ENCODE measurements at regions not wholly inside any gene's neighbourhood (a gene's known extent, or its start where the extent isn't known, plus 50 kb on each side); places are given as distances from the start of the nearest gene placed in this dataset.

DNA sequence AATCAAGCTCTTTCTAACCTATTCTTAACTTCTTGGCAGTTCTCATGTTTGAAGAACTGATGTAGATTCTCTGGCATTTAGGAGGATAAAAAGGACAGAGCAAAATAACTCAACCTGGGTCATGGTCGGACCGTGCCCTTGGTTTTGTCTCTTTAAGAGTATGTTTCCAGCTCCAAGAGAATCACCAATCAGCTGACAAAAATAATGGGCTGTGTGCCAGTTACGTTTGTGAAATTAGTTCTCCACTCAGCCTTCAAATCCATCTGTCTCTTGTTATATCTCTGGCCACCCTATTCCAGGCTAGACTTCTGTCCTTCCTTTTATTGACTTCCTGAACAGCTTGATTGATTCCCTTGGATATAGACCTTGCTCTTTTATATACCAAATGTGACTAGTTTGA is 225.7 kb downstream of the EPHA4 start:
- TF ChIP-seq EZH2 (IDR thresholded peaks at IDR 0.05; ENCODE audit: insufficient read depth, poor library complexity, severe bottlenecking) (no peak), EZH2phosphoT487 (IDR thresholded peaks at IDR 0.05; ENCODE audit: insufficient read depth, low read depth) (no peak)
- 56 to 61% methylated on average over 3 of the region's 3 CpGs for WGBS, 2 experiments (ENCODE audit: low coverage in 1 of 2, low lambda C conversion rate in 2 of 2, missing lambda C conversion rate in 2 of 2)
- in situ Hi-C loops (cut with MboI) = no loop called here

DNA sequence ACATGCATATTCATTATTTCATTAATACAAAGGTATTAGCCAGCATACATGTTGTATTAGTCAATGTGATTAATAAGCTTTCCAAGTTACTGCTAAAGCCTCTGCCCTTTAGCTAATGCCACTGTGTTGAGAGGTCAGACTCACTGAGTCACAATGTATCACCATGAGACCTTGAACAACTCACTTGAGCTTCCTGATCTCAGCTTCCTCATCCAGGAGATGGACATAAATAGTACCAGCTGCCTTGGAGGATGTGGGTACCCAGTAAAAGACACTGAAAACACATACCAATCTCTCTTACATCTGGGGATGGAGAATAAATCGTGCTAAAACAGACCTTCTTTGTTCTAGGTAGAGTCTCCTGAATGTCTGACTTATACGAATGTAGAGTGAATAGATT is 224.6 kb downstream of the EPHA4 start:
- H3K27ac ChIP-seq = peak overlapping the region; percentile 7; the same call in 1 of the 2 replicates
- H3K79me2 ChIP-seq (ENCODE audit: insufficient read depth) = no peaks in the 10 kb centered on the region
- peaks cover 21% of the 10 kb centered on the region for H3F3A ChIP-seq (ENCODE audit: insufficient read depth)
- no peaks in the 10 kb centered on the region for H3K36me3 ChIP-seq (ENCODE audit: low read depth)
- no peak overlapping the region for H3K9ac ChIP-seq
- TF ChIP-seq EZH2phosphoT487 (IDR thresholded peaks at IDR 0.05; ENCODE audit: insufficient read depth, low read depth) (no peak), EZH2 (IDR thresholded peaks at IDR 0.05; ENCODE audit: insufficient read depth, poor library complexity, severe bottlenecking) (no peak)
- DNase-seq = peak; percentile 77
- H3K27me3 ChIP-seq (replicated peaks; ENCODE audit: insufficient read depth) = no peaks in the 10 kb centered on the region
- H3K4me2 ChIP-seq (ENCODE audit: unreplicated experiment) = peak overlapping the region; percentile 43
- 37 to 45% methylated on average over 2 of the region's 2 CpGs for WGBS, 2 experiments (ENCODE audit: low coverage in 1 of 2, low lambda C conversion rate in 2 of 2, missing lambda C conversion rate in 2 of 2)
- H3K4me3 ChIP-seq = no peak overlapping the region
- H3K4me1 ChIP-seq (ENCODE audit: insufficient read depth) = peaks cover 37% of the 10 kb centered on the region
- no peaks in the 10 kb centered on the region for H3K9me3 ChIP-seq (ENCODE audit: low read depth)
- H3K9me2 ChIP-seq (ENCODE audit: insufficient read depth) = no peaks in the 10 kb centered on the region
- H4K20me1 ChIP-seq (ENCODE audit: insufficient read depth) = no peaks in the 10 kb centered on the region
- H2AFZ ChIP-seq = no peak overlapping the region
- in situ Hi-C loops (cut with MboI) = no loop called here

More for the DNA sequence above, 225.7 kb downstream of the EPHA4 start:
- H3F3A ChIP-seq (ENCODE audit: insufficient read depth) = peaks cover 21% of the 10 kb centered on the region
- no peak overlapping the region for H3K27ac ChIP-seq
- peak; percentile 20 for DNase-seq
- H3K4me3 ChIP-seq = no peak overlapping the region
- no peaks in the 10 kb centered on the region for H3K9me3 ChIP-seq (ENCODE audit: low read depth)
- H3K4me1 ChIP-seq (ENCODE audit: insufficient read depth) = peaks cover 37% of the 10 kb centered on the region
- no peaks in the 10 kb centered on the region for H3K27me3 ChIP-seq (replicated peaks; ENCODE audit: insufficient read depth)
- H3K79me2 ChIP-seq (ENCODE audit: insufficient read depth) = no peaks in the 10 kb centered on the region
- H3K9me2 ChIP-seq (ENCODE audit: insufficient read depth) = no peaks in the 10 kb centered on the region
- H2AFZ ChIP-seq = peak overlapping the region; percentile 27; the same call in 1 of the 2 replicates
- H3K36me3 ChIP-seq (ENCODE audit: low read depth) = no peaks in the 10 kb centered on the region
- H3K9ac ChIP-seq = no peak overlapping the region
- H3K4me2 ChIP-seq (ENCODE audit: unreplicated experiment) = no peak overlapping the region
- no peaks in the 10 kb centered on the region for H4K20me1 ChIP-seq (ENCODE audit: insufficient read depth)

GRCh38 chr2:221350616-221351015 is 221.5 kb downstream of the EPHA4 start:
- no peak overlapping the region for H3K27ac ChIP-seq
- H3K9me2 ChIP-seq (ENCODE audit: insufficient read depth) = no peaks in the 10 kb centered on the region
- H3K79me2 ChIP-seq (ENCODE audit: insufficient read depth) = no peaks in the 10 kb centered on the region
- H2AFZ ChIP-seq = no peak overlapping the region
- 77 to 89% methylated on average over 1 of the region's 1 CpG for WGBS, 2 experiments (ENCODE audit: low coverage in 1 of 2, low lambda C conversion rate in 2 of 2, missing lambda C conversion rate in 2 of 2)
- no peak overlapping the region for H3K9ac ChIP-seq
- TF ChIP-seq EZH2phosphoT487 (IDR thresholded peaks at IDR 0.05; ENCODE audit: insufficient read depth, low read depth) (no peak), EZH2 (IDR thresholded peaks at IDR 0.05; ENCODE audit: insufficient read depth, poor library complexity, severe bottlenecking) (no peak)
- H3K4me3 ChIP-seq = no peak overlapping the region
- DNase-seq = peak; percentile 30
- H3K9me3 ChIP-seq (ENCODE audit: low read depth) = no peaks in the 10 kb centered on the region
- H3F3A ChIP-seq (ENCODE audit: insufficient read depth) = peaks cover 21% of the 10 kb centered on the region
- H3K4me1 ChIP-seq (ENCODE audit: insufficient read depth) = peaks cover 37% of the 10 kb centered on the region
- H3K27me3 ChIP-seq (replicated peaks; ENCODE audit: insufficient read depth) = no peaks in the 10 kb centered on the region
- H3K36me3 ChIP-seq (ENCODE audit: low read depth) = no peaks in the 10 kb centered on the region
- no peak overlapping the region for H3K4me2 ChIP-seq (ENCODE audit: unreplicated experiment)
- in situ Hi-C loops (cut with MboI) = no loop called here
- H4K20me1 ChIP-seq (ENCODE audit: insufficient read depth) = no peaks in the 10 kb centered on the region

DNA sequence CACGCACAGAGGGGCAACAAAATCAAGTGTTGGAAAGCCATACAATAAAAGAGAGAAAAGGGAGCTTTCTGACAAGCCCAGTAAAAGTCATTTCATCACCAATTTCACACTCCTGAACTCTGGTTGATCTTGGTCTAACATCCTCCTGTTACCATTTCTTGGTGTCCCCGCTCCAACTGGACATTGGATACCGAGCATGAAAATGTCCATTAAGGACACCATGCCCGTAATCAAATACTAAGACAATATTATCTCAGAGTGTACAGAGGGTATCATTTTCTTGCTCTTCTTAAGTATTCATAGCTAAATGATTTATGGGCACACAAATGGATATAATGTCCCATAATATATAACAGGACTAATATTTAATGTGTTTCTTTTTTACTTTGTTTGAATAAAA is 218.9 kb downstream of the EPHA4 start:
- peaks cover 14% of the 10 kb centered on the region; the same call in 1 of the 2 replicates for H3K4me1 ChIP-seq (ENCODE audit: insufficient read depth)
- H3K79me2 ChIP-seq (ENCODE audit: insufficient read depth) = no peaks in the 10 kb centered on the region
- DNase-seq = no peak
- no peak overlapping the region for H3K9ac ChIP-seq
- no peak overlapping the region for H3K4me3 ChIP-seq
- no peaks in the 10 kb centered on the region for H3K9me2 ChIP-seq (ENCODE audit: insufficient read depth)
- no peak for TF ChIP-seq EZH2phosphoT487 (IDR thresholded peaks at IDR 0.05; ENCODE audit: insufficient read depth, low read depth)
- no peak for TF ChIP-seq EZH2 (IDR thresholded peaks at IDR 0.05; ENCODE audit: insufficient read depth, poor library complexity, severe bottlenecking)
- no peak overlapping the region for H3K4me2 ChIP-seq (ENCODE audit: unreplicated experiment)
- no peaks in the 10 kb centered on the region for H3K9me3 ChIP-seq (ENCODE audit: low read depth)
- H3K36me3 ChIP-seq (ENCODE audit: low read depth) = no peaks in the 10 kb centered on the region
- H3F3A ChIP-seq (ENCODE audit: insufficient read depth) = no peaks in the 10 kb centered on the region
- no peaks in the 10 kb centered on the region for H3K27me3 ChIP-seq (replicated peaks; ENCODE audit: insufficient read depth)
- 85 to 88% methylated on average over 4 of the region's 4 CpGs for WGBS, 2 experiments (ENCODE audit: low coverage in 1 of 2, low lambda C conversion rate in 2 of 2, missing lambda C conversion rate in 2 of 2)
- no peak overlapping the region for H2AFZ ChIP-seq
- H4K20me1 ChIP-seq (ENCODE audit: insufficient read depth) = no peaks in the 10 kb centered on the region
- in situ Hi-C loops (cut with MboI) = no loop called here
- H3K27ac ChIP-seq = no peak overlapping the region

DNA sequence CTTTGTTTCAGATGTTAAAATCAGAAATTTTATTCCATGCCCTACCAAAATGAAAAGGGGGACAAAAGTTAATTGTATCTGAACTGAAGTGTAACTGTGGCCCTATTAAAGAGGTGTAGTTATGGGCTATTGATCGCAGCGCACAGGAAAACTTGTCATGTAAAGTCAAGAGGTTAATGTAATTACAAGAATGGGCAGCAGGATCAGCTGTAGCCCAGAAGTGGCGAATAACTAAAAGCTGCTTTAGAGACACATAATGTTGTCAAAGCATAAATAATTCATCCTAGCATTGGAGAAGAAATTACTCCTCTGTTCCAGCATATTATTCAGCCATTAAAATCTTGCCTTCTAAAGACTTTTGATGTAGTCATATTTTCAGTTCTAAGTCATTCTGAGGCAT is 211.8 kb downstream of the EPHA4 start:
- peak overlapping the region; percentile 25 for H3K4me2 ChIP-seq (ENCODE audit: unreplicated experiment)
- H3K4me3 ChIP-seq = no peak overlapping the region
- no peak overlapping the region for H3K9ac ChIP-seq
- TF ChIP-seq EZH2phosphoT487 (IDR thresholded peaks at IDR 0.05; ENCODE audit: insufficient read depth, low read depth) (no peak), EZH2 (IDR thresholded peaks at IDR 0.05; ENCODE audit: insufficient read depth, poor library complexity, severe bottlenecking) (no peak)
- H3K79me2 ChIP-seq (ENCODE audit: insufficient read depth) = no peaks in the 10 kb centered on the region
- H3K36me3 ChIP-seq (ENCODE audit: low read depth) = no peaks in the 10 kb centered on the region
- no peaks in the 10 kb centered on the region for H3K9me3 ChIP-seq (ENCODE audit: low read depth)
- no peaks in the 10 kb centered on the region for H3K4me1 ChIP-seq (ENCODE audit: insufficient read depth)
- no peaks in the 10 kb centered on the region for H4K20me1 ChIP-seq (ENCODE audit: insufficient read depth)
- no peaks in the 10 kb centered on the region for H3K27me3 ChIP-seq (replicated peaks; ENCODE audit: insufficient read depth)
- H3K27ac ChIP-seq = no peak overlapping the region
- in situ Hi-C loops (cut with MboI) = no loop called here
- no peak overlapping the region for H2AFZ ChIP-seq
- 79 to 85% methylated on average over 3 of the region's 3 CpGs for WGBS, 2 experiments (ENCODE audit: low coverage in 1 of 2, low lambda C conversion rate in 2 of 2, missing lambda C conversion rate in 2 of 2)
- H3F3A ChIP-seq (ENCODE audit: insufficient read depth) = no peaks in the 10 kb centered on the region; the same call in 1 of the 2 replicates
- no peak for DNase-seq
- no peaks in the 10 kb centered on the region for H3K9me2 ChIP-seq (ENCODE audit: insufficient read depth)
